ELF-1 (cell line): ENCODE measurements at regions not wholly inside any gene's neighbourhood (a gene's known extent, or its start where the extent isn't known, plus 50 kb on each side); places are given as distances from the start of the nearest gene placed in this dataset.
"Not testable (repeated sequence)": the region's sequence is repeated elsewhere in the genome, so short reads cannot be mapped to it uniquely, and the experiment has no call there.

Experiments
- DNase-seq: peaks from one replicate; pipeline ENCODE4 v3.0.0-alpha.2; 2016; ENCODE audit warnings: low read depth, low spot score

- DNase-seq, result no peak
Measured at GRCh38 chr4:54403700-54404453, 174.8 kb downstream of the PDGFRA start.

- not testable (repeated sequence) for DNase-seq
Measured at GRCh38 chr4:54409270-54409817, 180.3 kb downstream of the PDGFRA start.

GRCh38 chr4:54414545-54414944 is 185.5 kb downstream of the PDGFRA start:
- DNase-seq, result no peak

- DNase-seq, result no peak
Measured at GRCh38 chr4:54417476-54417875, 188.4 kb downstream of the PDGFRA start.

GRCh38 chr4:54418468-54418867 is 189.4 kb downstream of the PDGFRA start:
- no peak for DNase-seq

GRCh38 chr4:54423066-54423465 is 194.0 kb downstream of the PDGFRA start:
- no peak for DNase-seq

- DNase-seq, result no peak
Measured at GRCh38 chr4:54427826-54428225, 198.7 kb downstream of the PDGFRA start.

GRCh38 chr4:54428940-54429339 is 199.8 kb downstream of the PDGFRA start:
- DNase-seq, result no peak

- DNase-seq, result peak; percentile 40
Measured at GRCh38 chr4:54433686-54434085, 204.6 kb downstream of the PDGFRA start.

- DNase-seq, result no peak
Measured at GRCh38 chr4:54439831-54440243, 210.7 kb downstream of the PDGFRA start.

GRCh38 chr4:54440394-54441136 is 211.5 kb downstream of the PDGFRA start:
- DNase-seq, result peak; percentile 10

- DNase-seq, result no peak
Measured at GRCh38 chr4:54445866-54446265, 211.9 kb upstream of the KIT start.

GRCh38 chr4:54446581-54446980 is 211.2 kb upstream of the KIT start:
- DNase-seq, result no peak

- no peak for DNase-seq
Measured at GRCh38 chr4:54447304-54447703, 210.5 kb upstream of the KIT start.

- peak; percentile 2 for DNase-seq
Measured at GRCh38 chr4:54449999-54450398, 207.8 kb upstream of the KIT start.

- DNase-seq, result not testable (repeated sequence)
Measured at GRCh38 chr4:54466960-54467359, 190.8 kb upstream of the KIT start.

GRCh38 chr4:54473077-54473545 is 184.6 kb upstream of the KIT start:
- DNase-seq, result peak; percentile 10

- DNase-seq, result no peak
Measured at GRCh38 chr4:54473798-54474197, 184.0 kb upstream of the KIT start.

GRCh38 chr4:54475546-54475945 is 182.2 kb upstream of the KIT start:
- no peak for DNase-seq

- DNase-seq, result no peak
Measured at GRCh38 chr4:54482529-54483200, 175.1 kb upstream of the KIT start.

GRCh38 chr4:54484383-54484782 is 173.4 kb upstream of the KIT start:
- DNase-seq, result no peak

GRCh38 chr4:54487491-54487890 is 170.3 kb upstream of the KIT start:
- DNase-seq, result no peak
